ENCODE measurements at regions not wholly inside any gene's neighbourhood (a gene's known extent, or its start where the extent isn't known, plus 50 kb on each side); places are given as distances from the start of the nearest gene placed in this dataset.

DNA sequence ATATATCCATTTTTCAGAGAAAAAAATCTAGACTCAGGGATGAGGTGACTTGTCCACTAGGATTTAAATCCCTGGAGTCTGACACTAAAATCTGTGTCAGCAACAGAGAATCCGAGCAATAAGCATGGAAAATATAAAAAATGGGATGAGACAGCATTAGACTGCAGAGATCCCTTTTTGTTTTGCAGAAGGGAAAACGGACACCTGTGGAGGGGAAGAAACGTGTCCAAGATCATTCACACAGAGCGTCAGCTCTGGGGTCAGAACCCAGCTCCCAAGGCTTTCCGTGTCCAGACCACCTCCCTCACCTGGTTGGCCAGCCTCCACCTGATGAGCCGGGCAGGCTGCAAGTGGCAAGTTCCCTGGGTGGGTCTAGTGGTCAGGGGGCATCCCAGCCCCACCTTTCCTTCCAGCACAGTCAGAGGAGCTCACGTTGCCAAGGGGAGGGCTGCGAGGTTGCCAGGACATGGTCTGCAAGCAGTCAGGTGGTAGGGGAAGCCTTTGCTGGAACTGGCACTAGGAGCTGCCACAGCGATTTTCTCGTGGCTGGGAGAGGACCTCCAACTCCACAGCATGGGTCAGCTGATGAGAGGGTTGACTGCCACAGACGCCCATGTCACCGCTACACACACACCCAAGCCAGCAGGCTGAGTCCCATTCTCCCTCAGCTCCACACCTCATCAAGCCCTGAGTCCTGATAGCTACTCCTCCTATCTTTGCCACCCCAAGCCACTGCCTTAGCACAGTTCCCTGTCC is 65.9 kb upstream of the CPLX2 start:
- DNase-seq (ENCODE audit: low read depth, low spot score) = no peak

DNA sequence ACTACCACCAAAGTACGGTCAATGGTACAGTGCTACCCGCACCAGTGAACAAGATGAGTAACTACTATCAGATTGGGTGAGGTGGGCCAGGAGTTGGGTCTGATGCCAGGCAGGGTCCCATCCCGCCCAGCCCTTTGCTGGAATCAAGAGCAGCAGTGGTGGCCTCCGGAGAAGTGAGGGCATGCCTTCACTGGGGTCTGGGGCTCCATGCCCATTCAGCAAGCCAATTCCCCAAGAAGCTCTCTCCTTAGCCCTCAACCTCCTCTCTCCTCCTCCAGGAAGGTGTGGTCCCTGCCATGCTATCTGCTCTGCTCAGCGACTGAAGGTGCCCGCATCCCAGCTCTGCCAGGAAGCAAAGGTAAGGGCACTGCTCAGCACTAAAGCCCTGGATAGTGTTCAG is 62.7 kb upstream of the CPLX2 start:
- DNase-seq (ENCODE audit: low read depth, low spot score) = no peak

DNA sequence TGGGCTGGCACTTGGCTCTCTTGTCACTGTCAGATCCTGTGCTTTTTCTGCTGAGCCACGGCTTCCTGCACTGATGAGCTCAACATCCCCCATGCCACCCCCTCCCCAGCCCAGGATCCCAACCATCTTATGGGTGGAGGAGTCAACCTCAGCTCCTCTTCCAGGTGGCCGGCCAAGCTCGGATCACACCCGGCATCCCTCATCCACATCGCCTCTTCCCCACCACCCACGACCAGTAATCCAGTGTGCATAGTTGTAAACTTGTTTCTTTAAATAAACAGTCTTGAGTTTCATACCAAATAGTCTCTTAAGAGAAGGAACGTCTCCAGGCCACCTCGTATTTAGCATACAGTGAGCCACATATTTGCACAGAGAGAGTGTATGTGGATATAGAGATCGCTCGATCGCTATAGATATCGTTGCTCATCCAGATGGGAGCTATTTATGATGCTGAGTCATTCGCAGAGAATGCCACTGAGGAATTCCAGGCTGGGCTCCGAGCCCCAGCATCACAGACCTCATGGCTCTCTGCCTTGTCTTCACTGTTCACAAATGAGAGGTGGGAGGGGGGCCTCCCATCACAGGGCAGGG is 61.8 kb upstream of the CPLX2 start:
- DNase-seq (ENCODE audit: low read depth, low spot score) = peak; percentile 78

DNA sequence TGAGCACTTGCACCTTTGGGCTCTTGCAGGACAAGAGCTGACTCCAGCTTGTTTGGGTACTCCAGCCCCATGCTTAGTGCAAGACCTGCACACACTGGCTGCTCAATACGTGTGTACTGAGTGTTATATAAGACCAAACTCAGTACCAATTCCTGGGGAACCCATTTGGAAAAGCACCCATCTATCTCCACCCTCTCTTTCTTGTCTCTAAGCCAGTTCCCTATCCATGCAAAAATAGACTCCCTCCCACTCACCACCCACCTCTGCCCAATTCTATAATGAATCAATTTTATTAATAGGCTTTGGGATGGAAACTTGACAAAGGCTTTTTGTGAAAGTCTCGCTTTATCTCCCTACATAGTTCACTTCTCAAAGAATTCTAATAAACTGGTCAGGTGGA is 60.9 kb upstream of the CPLX2 start:
- DNase-seq (ENCODE audit: low read depth, low spot score) = no peak

GRCh38 chr5:175811589-175811988 is 59.8 kb upstream of the CPLX2 start:
- no peak for DNase-seq (ENCODE audit: low read depth, low spot score)

DNA sequence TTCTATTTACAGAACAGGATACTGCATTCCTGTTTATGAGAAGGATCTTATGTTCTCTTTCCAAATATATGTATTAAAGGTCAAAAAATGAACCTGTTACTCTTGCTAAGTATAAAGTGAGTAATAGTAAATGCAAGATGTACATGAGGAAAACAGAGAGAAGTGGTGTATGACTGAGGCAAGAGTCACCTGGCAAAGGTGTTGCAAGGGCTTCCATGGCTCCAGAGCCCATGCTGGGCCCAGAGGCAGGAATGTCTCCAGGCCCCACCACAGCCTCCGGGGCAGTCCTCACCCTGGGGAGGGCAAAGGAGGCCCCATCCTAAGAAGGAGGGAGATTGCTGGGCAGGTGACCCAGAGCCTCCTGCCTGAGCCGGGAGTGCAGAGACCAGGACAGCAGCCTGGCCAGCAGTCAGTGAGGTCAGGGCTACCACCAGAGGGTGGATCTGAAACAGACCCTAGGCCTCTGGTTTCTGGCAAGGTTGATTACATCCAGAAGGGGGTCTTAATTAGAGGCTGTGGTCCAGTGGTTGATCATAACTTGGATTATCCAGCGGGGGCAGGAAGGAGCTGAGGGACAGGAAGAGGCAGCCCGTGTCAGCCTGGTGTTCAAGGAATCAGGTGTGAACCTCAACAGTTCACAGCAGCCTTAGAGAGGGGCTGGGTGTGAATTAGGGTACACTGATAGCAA is 57.3 kb upstream of the CPLX2 start:
- DNase-seq (ENCODE audit: low read depth, low spot score) = no peak

- DNase-seq (ENCODE audit: low read depth, low spot score) = peak; percentile 83
These were observed 56.7 kb upstream of the CPLX2 start for GRCh38 chr5:175814691-175815090.

- no peak for DNase-seq (ENCODE audit: low read depth, low spot score)
These were observed 56.1 kb upstream of the CPLX2 start for GRCh38 chr5:175815126-175815913.

DNA sequence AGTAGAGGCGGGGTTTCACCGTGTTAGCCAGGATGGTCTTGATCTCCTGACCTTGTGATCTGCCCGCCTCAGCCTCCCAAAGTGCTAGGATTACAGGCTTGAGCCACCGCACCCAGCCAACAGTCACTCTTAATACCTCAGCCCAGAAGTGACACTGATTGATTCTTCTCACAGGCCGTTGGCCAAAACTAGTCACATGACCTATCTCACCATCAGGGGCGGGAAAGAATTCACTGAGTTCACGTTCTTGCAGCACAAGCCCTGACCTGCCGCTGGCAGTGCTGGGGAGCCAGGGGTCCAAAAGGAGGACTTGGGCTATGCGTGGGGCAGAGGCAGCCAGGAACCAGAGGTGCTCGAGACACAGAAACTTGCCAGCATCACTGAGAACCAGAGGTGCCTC is 55.0 kb upstream of the CPLX2 start:
- DNase-seq (ENCODE audit: low read depth, low spot score) = no peak

DNA sequence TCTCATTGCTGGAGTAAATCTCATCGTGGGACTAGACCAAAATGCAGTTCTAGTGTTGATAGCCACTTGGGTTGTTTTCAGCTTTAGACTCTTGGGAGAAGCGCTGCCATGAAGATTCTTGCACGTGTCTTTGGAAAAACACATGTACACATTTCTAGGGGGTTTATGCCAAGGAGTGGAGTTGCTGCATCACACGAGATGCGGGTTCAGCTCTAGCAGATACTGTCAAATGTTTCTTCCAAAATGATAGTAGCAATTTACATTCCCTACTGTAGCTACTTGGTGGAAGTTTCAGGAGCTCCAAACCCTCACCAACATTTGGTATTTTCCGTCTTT is 52.3 kb upstream of the CPLX2 start:
- DNase-seq (ENCODE audit: low read depth, low spot score) = no peak

- DNase-seq (ENCODE audit: low read depth, low spot score) = no peak
These were observed 51.1 kb upstream of the CPLX2 start for GRCh38 chr5:175820230-175820629.
